ENCODE measurements at regions not wholly inside any gene's neighbourhood (a gene's known extent, or its start where the extent isn't known, plus 50 kb on each side); places are given as distances from the start of the nearest gene placed in this dataset.

DNA sequence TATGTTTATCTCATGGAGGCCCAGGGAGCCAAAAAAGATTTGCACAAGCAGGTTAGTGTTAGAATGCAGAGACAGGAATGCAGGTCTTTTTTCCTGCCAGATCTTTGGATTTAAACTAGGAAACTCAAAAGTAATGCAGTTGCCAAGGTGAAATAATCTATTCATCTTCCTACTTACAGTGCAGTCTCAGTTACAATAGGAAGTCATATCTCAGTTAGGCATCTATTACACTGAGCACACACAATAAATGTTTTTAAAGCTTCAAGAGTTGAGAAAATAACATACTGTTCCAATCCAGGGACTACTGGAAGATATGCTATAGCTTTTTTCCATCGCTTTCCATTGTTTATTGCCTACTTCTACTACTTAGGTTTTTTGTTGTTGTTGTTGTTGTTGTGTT, 279.3 kb upstream of the E2F7 start:
- no peak for DNase-seq

GRCh38 chr12:77343291-77343690, 277.9 kb upstream of the E2F7 start:
- DNase-seq = no peak

GRCh38 chr12:77342253-77342652, 276.9 kb upstream of the E2F7 start:
- DNase-seq = no peak

GRCh38 chr12:77339610-77340009, 274.2 kb upstream of the E2F7 start:
- DNase-seq = no peak

- DNase-seq = no peak
These were observed 272.0 kb upstream of the E2F7 start for GRCh38 chr12:77337362-77337761.

DNA sequence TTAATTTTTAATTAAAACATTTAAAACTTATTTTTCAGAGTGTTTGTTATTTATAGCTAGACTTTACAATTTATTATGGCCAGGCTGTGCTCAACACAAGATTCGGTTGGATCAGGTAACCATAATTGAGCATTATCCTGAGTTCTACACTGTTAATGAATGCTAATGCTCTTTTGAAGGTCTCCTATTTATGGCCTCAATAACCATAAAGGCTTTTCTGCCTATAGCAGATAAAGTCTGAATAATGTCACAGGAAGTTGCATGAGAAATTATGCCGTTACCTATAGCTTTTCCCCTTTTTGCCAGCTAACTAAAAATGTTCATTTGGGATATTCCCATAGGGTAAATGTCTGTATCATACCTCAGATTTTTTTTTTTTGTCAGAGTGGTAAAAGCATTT, 269.4 kb upstream of the E2F7 start:
- DNase-seq = no peak

DNA sequence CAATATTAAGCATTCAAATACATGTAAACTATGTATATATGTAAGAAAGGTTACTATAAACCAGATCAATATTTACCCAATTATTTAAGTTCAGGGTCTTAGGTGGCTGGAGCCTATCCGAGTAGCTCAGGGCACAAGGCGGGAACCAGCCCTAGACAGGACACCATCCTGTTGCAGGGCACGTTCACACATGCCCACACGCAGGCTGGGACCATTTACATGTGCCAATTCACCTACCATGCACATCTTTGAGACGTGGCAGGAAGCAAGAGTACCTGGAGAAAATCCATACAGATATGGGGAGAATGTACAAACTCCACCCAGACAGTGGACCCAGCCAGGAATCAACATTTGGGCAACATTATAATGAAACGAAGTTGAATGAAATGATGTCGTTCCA, 263.0 kb upstream of the E2F7 start:
- DNase-seq = no peak

- DNase-seq = peak; percentile 2
These were observed 260.3 kb upstream of the E2F7 start for GRCh38 chr12:77325511-77326236.

DNA sequence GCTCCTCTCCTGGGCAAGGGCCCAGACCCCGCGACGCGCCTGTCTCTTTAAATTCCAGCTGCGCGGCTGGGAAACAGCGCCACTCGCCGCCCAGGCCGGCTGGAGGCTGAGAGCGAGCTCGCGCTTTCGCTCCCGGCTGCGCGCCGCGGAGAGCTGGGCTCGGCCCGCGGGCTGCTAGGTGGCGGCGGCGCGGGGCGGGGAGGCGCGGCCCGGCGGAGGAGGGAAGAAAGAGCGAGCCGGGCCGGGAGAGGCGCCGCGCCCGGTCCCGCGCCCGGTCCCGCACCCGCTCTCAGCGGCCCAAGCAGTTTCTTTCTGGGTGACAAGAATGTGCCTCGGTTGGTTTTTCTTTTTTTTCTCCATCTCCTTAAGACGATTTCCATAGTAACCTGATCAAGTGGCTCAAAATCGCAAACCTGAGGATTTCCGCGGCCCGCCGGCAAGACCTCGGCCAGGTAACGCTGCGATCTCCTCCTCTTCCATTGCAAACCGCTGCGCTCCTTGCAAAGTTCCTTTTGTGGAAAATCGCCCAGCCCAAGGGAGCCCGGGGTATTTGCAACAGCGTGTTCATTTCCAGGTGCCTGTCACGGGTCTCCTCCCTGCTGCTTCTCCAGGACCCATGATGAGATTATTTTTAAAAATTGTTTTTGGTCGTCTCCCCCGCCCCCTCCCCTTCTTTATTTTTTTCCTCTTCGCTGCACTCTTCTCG, 259.5 kb upstream of the E2F7 start:
- DNase-seq = peak; percentile 56

DNA sequence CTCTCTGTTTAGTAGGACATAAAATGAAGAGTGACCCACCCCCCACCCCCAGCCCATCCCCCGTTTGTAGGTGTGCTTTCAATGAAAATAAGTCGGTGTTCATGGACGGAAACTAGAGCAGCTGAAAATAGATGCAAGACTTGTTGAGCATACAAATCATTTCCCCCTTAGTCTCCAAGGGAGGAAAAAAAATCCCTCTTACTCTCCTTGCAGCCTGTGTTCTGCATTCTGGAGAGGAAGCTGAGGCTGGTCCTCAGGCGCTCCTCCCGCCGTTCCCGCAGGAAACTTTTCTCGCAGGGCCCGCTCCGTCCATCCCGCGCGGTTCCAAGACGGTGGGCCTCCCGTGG, 259.0 kb upstream of the E2F7 start:
- no peak for DNase-seq

DNA sequence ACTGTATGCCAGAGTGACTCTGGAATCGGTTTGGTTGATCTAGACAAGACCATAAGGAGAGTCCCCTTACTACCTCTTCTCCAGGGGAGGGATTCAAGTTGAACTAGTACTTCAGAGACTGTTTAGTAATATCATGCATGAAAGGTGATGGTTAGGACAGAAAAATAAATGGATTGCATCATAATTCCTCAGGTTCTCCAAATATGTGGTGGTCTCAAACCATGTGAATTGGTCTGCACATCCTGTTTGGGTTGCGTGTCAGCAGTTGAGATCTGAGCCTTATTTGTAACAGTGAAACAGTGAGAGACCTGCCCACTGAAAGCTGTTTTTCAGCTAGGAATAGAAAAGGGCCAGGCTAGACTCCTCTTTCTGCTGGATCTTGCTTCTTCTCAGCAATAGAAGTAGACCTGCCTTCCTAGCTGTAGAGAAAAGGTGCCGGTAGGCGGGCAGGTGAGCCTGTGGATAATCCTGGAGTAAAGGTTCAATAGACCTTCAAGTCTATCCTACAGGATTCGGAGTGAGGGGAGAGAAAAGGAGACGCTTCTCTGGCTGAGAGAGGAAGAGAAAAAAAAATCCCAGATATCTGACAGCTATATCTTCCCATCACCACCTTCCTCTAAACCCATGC, 258.5 kb upstream of the E2F7 start:
- no peak for DNase-seq

- DNase-seq = no peak
These were observed 253.8 kb upstream of the E2F7 start for GRCh38 chr12:77319166-77319565.

DNA sequence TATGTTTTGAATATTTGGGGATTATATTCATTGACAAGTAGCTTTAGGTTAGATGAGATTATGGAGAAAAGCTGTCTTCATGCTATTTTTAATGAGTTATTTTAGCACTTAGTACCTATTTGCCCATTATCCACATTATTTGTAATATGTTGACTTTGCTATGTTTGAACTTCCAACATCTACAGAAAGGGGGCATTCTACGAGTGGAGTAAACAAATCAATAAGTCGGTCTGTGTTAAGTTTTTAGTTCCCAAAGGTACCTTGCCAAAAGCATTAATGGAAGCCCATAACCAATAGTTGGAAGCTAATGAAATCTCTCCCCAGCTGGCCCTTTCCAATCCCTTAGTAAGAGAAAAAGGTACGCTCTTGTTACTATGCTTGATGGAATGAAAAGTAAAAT, 250.0 kb upstream of the E2F7 start:
- no peak for DNase-seq

- DNase-seq = no peak
These were observed 249.1 kb upstream of the E2F7 start for GRCh38 chr12:77314378-77315052.

DNA sequence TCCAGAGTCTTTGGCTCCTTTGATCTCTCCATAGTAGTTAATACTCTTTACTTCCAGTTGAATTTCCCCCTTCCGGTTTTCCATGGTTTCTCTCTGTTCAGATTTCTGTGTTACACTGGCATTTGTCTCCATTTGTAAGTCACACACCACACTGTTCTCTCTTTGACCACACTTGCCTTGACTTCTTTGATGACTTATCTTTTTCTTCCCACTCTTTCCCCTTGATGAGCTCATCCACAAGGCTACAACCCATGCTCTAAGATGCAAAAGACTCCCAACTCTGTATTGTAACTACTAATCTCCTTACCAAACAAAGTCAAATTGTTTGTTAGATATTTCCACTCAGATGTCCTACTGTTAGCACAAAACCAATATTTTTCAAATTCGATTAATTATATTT, 242.7 kb upstream of the E2F7 start:
- DNase-seq = no peak

- no peak for DNase-seq
These were observed 235.4 kb upstream of the E2F7 start for GRCh38 chr12:77300811-77301210.

DNA sequence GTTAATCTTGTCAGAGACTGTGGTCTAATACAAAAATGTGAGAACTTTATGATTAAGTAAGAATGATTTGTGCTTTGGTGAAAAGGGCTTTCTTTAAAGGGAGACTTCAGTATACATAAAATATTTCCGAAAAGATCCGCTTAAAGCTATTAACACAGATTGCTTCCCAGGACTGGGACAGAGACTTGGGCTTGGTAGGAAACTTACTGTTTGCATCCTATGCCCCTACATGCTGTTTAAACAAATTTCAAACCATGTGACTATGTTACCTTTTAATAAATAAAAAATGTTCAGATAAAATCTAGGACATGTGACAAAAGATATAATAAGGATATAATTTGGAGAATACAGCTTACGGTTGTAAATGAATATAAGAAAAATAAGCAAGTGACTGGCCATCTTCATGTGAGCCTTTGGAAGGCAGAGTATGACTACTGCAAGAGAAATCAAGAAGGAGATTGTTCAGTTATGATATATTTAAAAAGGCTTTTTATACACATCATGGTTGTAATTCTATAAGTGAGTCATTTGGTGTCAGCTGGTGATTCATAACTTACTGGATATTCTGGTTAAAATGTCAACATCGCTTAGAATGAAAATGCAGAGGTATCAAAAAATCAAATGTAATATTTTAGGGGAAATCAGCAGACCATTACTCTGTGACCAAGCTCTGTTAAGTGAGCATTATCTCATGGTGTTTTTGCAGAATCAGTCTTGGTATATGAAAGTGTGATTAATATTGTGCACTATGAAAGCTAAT, 234.7 kb upstream of the E2F7 start:
- DNase-seq = no peak

GRCh38 chr12:77299001-77299400, 233.6 kb upstream of the E2F7 start:
- DNase-seq = no peak

DNA sequence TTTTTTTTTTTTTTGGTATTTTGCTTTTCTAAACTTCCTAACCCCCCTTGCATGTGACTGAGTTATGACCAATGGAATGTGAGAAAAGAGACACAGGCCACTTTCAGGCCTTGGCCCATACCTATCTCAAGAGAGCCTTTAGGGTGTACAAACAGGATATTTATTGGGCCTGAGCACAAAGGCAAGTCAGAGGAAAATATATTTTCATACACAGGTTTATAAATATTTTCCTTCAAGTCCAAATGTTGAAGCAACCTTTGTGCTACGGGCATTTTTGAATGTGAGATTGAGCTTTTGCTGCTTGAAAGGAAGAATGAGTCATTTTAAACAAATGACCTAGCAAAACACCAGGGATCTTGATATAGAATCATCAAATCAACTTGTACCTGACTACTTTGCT, 228.6 kb upstream of the E2F7 start:
- no peak for DNase-seq

GRCh38 chr12:77274926-77275325, 209.6 kb upstream of the E2F7 start:
- DNase-seq = no peak

DNA sequence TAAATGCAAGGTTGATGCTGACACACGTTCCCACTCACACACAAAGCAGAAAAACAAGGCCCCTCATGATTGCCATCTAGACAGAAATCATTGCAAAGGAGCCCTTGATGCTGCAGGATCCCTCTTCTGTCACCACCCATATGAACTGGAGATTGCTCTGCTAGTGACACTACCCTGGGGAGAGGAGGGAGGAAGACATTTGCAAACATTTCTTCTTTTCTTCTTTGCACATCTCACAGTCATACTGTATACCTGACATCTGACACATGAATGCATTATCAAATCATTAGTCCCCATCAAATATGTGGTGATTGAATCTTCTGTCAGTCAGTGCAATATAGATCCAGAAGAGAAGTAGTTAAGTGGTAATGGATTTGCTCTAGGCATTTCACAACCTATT, 208.5 kb upstream of the E2F7 start:
- DNase-seq = no peak

DNA sequence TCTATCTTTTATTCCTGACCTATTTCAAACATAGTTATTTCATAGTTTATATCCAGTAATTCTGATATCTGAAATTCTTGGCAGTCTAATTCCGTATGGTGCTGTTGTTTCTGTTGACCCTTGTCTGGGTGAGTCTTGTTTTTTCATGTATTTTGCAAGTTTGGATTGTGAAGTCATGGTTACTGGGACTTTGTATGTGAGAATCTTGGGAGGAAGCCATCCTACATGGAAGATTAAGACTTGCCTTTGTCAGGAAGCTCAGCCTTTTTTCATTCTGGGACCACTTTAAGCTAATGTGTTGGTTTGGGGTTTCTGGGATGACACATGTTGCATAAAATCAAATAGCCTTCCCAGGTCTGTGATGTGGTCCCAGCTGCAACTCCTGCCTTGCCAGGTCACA, 191.6 kb upstream of the E2F7 start:
- no peak for DNase-seq

DNA sequence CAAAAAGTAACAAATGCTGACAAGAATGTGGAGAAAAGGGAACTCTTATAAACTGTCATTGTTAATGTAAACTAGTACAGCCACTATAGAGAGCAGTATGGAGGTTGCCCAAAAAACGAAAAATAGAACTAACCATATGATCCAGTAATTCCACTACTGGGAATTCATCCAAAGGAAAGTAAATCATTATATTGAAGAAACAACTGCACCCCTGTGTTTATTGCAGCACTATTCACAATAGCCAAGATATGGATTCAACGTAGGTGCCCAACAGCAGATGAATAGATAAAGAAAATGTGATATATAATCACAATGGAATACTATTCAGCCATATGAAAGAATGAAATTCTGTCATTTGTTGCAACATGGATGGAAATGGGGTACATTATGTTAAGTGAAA, 188.0 kb upstream of the E2F7 start:
- no peak for DNase-seq
